Fibroblast of mammary gland (primary cell): ENCODE measurements at regions not wholly inside any gene's neighbourhood (a gene's known extent, or its start where the extent isn't known, plus 50 kb on each side); places are given as distances from the start of the nearest gene placed in this dataset.

ENCODE experiments used
- DNase-seq: peaks from one replicate; pipeline ENCODE4 v3.0.0-alpha.2; 2010; ENCODE audit warnings: low read depth
- H3K4me3 ChIP-seq: 2 replicates; pipeline ENCODE4 v1.5.1; 2011; ENCODE audit warnings: low read depth, mild to moderate bottlenecking, low read length, moderate library complexity; ENCODE audit not compliant: control insufficient read depth
- CTCF ChIP-seq: conservative IDR thresholded peaks from 2 replicates; pipeline ENCODE4 v1.5.1; 2011; ENCODE audit warnings: low read depth, low read length, inconsistent platforms; ENCODE audit not compliant: control insufficient read depth, insufficient read depth

GRCh38 chr22:48490500-48491411 lies 1336.9 kb downstream of the BRD1 start:
- no peak for DNase-seq
- TF ChIP-seq CTCF = no peak
- H3K4me3 ChIP-seq = no peak overlapping the region

- H3K4me3 ChIP-seq = no peak overlapping the region
- no peak for DNase-seq
- TF ChIP-seq CTCF = no peak
Observed at GRCh38 chr22:48489551-48490499, 1337.8 kb downstream of the BRD1 start.

- H3K4me3 ChIP-seq = no peak overlapping the region
- no peak for TF ChIP-seq CTCF
- DNase-seq = no peak
Observed at GRCh38 chr22:48488611-48489511, 1338.8 kb downstream of the BRD1 start.

- no peak for TF ChIP-seq CTCF
- DNase-seq = no peak
Observed at GRCh38 chr22:48488149-48488551, 1339.5 kb downstream of the BRD1 start.

GRCh38 chr22:48486558-48486957 lies 1341.1 kb downstream of the BRD1 start:
- no peak for TF ChIP-seq CTCF
- H3K4me3 ChIP-seq = no peak overlapping the region
- no peak for DNase-seq

More at GRCh38 chr22:48488149-48488551, 1339.5 kb downstream of the BRD1 start:
- H3K4me3 ChIP-seq = no peak overlapping the region

DNA sequence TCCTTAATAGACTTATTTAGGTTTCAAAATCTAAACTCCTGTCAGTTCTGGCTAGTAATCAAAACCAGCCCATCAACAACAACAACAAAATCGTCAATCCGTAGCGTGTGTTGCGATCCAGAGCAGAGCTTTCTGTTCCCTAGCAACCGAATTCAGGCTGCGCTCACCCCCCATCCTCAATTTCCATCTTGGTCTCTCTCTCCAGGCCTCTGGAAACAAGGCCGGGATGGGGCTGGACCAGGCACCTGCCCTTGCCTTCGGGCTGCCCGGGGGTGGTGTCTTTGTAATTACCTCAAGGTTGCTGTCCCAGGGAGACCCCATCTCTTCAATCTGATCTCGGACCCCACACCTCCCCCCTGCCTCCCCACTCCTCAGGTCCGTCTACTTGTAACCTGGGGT lies 1341.5 kb downstream of the BRD1 start:
- H3K4me3 ChIP-seq = no peak overlapping the region
- no peak for DNase-seq
- no peak for TF ChIP-seq CTCF
